Glutamatergic neuron (in vitro differentiated cells): ENCODE measurements at regions not wholly inside any gene's neighbourhood (a gene's known extent, or its start where the extent isn't known, plus 50 kb on each side); places are given as distances from the start of the nearest gene placed in this dataset.

ENCODE experiments used
- DNase-seq: peaks from one replicate; pipeline ENCODE4 v3.0.0; 2022
- H3K27ac Mint-ChIP-seq: one replicate; pipeline ENCODE4 v1.8.0; 2020; ENCODE audit warnings: mild to moderate bottlenecking, mixed read lengths, inconsistent platforms; ENCODE audit not compliant: unreplicated experiment
- H3K27me3 Mint-ChIP-seq: one replicate; pipeline ENCODE4 v1.8.0; 2020; ENCODE audit warnings: mild to moderate bottlenecking, moderate library complexity, mixed read lengths, inconsistent platforms; ENCODE audit not compliant: unreplicated experiment
- H3K36me3 Mint-ChIP-seq: one replicate; pipeline ENCODE4 v1.8.0; 2020; ENCODE audit warnings: mild to moderate bottlenecking, mixed read lengths, inconsistent platforms; ENCODE audit not compliant: unreplicated experiment
- H3K4me1 Mint-ChIP-seq: one replicate; pipeline ENCODE4 v1.8.0; 2020; ENCODE audit warnings: mild to moderate bottlenecking, low read depth, mixed read lengths, inconsistent platforms; ENCODE audit not compliant: unreplicated experiment
- H3K4me3 Mint-ChIP-seq: one replicate; pipeline ENCODE4 v1.8.0; 2020; ENCODE audit warnings: mild to moderate bottlenecking, mixed read lengths, inconsistent platforms; ENCODE audit not compliant: unreplicated experiment
- H3K9me3 Mint-ChIP-seq: one replicate; pipeline ENCODE4 v1.8.0; 2020; ENCODE audit warnings: mild to moderate bottlenecking, moderate library complexity, mixed read lengths, inconsistent platforms; ENCODE audit not compliant: unreplicated experiment
- TF ChIP-seq, protein P1 (sequence below): fragments of 200-600 bp; sonication (generic); IDR thresholded peaks from one replicate; pipeline ENCODE4 v1.5.0; 2021; ENCODE audit not compliant: partially characterized antibody, unreplicated experiment

DNA sequence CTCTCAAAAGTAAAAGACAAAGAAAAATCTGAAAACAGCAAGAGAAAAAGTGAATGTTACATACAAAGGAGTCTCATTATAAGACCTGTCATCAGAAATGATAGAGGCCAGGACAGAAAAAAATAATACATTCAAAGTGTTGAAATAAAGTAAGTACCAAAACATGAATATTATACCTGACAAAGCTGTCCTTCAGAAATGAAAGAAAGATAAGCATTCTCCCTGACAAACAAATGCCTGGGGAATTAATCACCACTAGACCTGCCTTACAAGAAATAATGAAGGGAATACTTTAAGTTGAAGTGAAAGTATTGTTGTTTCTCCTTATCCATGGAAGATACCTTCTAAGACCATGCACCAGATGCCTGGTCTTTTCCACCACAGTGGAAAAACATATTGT, 1605.2 kb upstream of the CDH6 start:
- H3K27ac Mint-ChIP-seq, result no peak overlapping the region
- no peaks in the 10 kb centered on the region for H3K4me1 Mint-ChIP-seq
- DNase-seq, result no peak
- H3K36me3 Mint-ChIP-seq, result peaks cover 4% of the 10 kb centered on the region
- H3K27me3 Mint-ChIP-seq, result no peaks in the 10 kb centered on the region
- no peak overlapping the region for H3K4me3 Mint-ChIP-seq
- no peaks in the 10 kb centered on the region for H3K9me3 Mint-ChIP-seq
- TF ChIP-seq, protein P1, sequence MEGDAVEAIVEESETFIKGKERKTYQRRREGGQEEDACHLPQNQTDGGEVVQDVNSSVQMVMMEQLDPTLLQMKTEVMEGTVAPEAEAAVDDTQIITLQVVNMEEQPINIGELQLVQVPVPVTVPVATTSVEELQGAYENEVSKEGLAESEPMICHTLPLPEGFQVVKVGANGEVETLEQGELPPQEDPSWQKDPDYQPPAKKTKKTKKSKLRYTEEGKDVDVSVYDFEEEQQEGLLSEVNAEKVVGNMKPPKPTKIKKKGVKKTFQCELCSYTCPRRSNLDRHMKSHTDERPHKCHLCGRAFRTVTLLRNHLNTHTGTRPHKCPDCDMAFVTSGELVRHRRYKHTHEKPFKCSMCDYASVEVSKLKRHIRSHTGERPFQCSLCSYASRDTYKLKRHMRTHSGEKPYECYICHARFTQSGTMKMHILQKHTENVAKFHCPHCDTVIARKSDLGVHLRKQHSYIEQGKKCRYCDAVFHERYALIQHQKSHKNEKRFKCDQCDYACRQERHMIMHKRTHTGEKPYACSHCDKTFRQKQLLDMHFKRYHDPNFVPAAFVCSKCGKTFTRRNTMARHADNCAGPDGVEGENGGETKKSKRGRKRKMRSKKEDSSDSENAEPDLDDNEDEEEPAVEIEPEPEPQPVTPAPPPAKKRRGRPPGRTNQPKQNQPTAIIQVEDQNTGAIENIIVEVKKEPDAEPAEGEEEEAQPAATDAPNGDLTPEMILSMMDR, result no peak

DNA sequence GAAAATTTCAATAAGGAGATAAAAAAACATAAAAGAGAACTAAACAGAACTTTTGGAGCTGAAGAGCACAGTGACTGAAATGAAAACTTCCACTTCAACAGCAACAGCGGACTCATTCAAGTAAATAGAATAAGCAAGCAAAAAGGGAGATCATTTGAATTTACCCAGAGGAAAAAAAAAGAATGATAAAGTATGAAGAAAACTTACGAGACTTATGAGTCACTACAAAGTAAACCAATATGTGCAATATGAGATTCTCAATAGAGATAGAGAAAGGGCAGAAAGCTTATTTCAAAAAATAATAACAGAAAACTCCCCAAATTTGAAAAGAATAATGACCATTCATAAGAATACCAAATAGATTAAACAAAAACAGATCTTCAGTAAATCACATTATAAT, 1605.7 kb upstream of the CDH6 start:
- H3K4me1 Mint-ChIP-seq, result no peaks in the 10 kb centered on the region
- no peaks in the 10 kb centered on the region for H3K27me3 Mint-ChIP-seq
- H3K36me3 Mint-ChIP-seq, result peaks cover 4% of the 10 kb centered on the region
- no peak overlapping the region for H3K27ac Mint-ChIP-seq
- H3K4me3 Mint-ChIP-seq, result no peak overlapping the region
- DNase-seq, result no peak
- TF ChIP-seq, protein P1, result no peak
- H3K9me3 Mint-ChIP-seq, result no peaks in the 10 kb centered on the region

DNA sequence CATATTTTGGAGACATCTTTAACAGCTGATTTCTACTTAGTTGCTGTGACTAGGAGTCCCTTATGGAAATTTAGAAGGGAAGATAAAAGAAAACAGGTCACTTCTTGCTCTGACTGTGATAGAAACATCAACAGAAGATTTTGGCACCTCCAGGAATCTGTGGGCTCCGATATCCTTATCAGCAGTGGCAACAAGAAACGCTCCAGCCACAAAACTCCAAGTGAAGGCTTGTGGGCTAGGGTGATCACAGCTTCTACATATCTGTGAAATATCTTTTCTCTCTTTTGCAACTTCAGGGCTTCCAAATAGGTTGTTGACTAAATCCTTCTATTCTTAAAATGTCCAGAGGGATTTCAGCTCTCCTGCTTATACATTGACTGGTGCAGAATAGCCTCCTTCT, 1625.5 kb upstream of the CDH6 start:
- Mint-ChIP-seq H3K4me3 (no peak overlapping the region), H3K36me3 (no peaks in the 10 kb centered on the region), H3K9me3 (no peaks in the 10 kb centered on the region), H3K27me3 (no peaks in the 10 kb centered on the region), H3K27ac (no peak overlapping the region), H3K4me1 (no peaks in the 10 kb centered on the region)
- TF ChIP-seq, protein P1, result no peak
- no peak for DNase-seq

DNA sequence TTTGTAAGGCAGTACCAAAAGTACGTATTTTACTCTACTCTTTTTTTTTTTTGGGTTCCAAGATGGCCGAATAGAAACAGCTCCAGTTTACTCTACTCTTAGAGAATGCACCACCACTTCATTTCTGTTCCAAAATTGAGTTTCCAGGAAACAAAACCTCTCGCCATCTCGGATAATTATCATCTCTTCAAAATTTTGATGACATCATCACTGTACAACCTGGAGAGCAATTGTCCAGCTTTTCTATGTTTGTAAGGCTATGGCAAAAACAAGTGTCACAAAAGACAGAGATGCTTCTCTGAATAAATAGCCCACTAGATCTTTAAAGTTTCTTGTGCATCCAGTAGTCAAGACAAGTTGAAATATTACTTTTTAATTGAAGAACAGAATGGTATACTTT, 1631.9 kb upstream of the CDH6 start:
- no peak overlapping the region for H3K27ac Mint-ChIP-seq
- H3K36me3 Mint-ChIP-seq, result no peaks in the 10 kb centered on the region
- H3K4me3 Mint-ChIP-seq, result no peak overlapping the region

DNA sequence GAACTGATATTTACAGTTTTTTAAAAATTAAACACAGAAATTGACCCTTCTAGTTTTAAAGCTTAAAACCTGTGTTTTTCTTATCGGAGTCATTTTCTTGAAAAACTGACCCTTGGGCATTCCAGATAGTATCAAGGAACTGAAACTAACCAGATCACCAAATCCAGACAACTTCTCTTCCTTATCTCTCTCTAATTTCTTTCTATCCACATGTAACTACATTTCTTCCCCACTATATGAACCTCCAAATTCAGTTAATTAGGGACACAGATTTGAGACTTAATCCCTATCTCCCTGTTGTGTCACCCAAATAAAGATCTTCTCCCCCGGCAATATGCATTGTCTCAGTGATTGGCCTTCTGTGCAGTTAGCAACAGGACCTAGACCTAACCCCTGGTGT, 1643.0 kb upstream of the CDH6 start:
- no peak for DNase-seq
- Mint-ChIP-seq H3K27me3 (peaks cover 1% of the 10 kb centered on the region), H3K36me3 (no peaks in the 10 kb centered on the region), H3K4me1 (peaks cover 3% of the 10 kb centered on the region), H3K4me3 (no peak overlapping the region), H3K9me3 (no peaks in the 10 kb centered on the region), H3K27ac (no peak overlapping the region)
- TF ChIP-seq, protein P1, result no peak

More for the DNA sequence above, 1631.9 kb upstream of the CDH6 start:
- Mint-ChIP-seq H3K27me3 (no peaks in the 10 kb centered on the region), H3K4me1 (peaks cover 4% of the 10 kb centered on the region), H3K9me3 (no peaks in the 10 kb centered on the region)
- TF ChIP-seq, protein P1, result no peak
- DNase-seq, result no peak
